ENCODE measurements at regions not wholly inside any gene's neighbourhood (a gene's known extent, or its start where the extent isn't known, plus 50 kb on each side); places are given as distances from the start of the nearest gene placed in this dataset.
"Not testable (repeated sequence)": the region's sequence is repeated elsewhere in the genome, so short reads cannot be mapped to it uniquely, and the experiment has no call there.

GRCh38 chr9:89949111-89949510 is 344.3 kb downstream of the GADD45G start:
- no peak for DNase-seq

- DNase-seq: no peak
Observed at GRCh38 chr9:89951675-89952074, 346.9 kb downstream of the GADD45G start.

- DNase-seq: no peak
Observed at GRCh38 chr9:89952401-89952800, 347.6 kb downstream of the GADD45G start.

GRCh38 chr9:89953263-89953662 is 348.5 kb downstream of the GADD45G start:
- not testable (repeated sequence) for DNase-seq

GRCh38 chr9:89953824-89954615 is 349.2 kb downstream of the GADD45G start:
- no peak for DNase-seq

- DNase-seq: no peak
Observed at GRCh38 chr9:89955144-89955543, 350.3 kb downstream of the GADD45G start.

GRCh38 chr9:89955626-89956025 is 350.8 kb downstream of the GADD45G start:
- no peak for DNase-seq

GRCh38 chr9:89956331-89956730 is 351.5 kb downstream of the GADD45G start:
- DNase-seq: no peak

GRCh38 chr9:89956907-89957306 is 352.1 kb downstream of the GADD45G start:
- DNase-seq: no peak

- no peak for DNase-seq
Observed at GRCh38 chr9:89958086-89958485, 353.3 kb downstream of the GADD45G start.

- no peak for DNase-seq
Observed at GRCh38 chr9:89961616-89962341, 357.0 kb downstream of the GADD45G start.

GRCh38 chr9:89963280-89963679 is 358.5 kb downstream of the GADD45G start:
- DNase-seq: no peak

- no peak for DNase-seq
Observed at GRCh38 chr9:89967527-89967926, 362.7 kb downstream of the GADD45G start.

GRCh38 chr9:89969156-89969675 is 364.4 kb downstream of the GADD45G start:
- DNase-seq: no peak

- DNase-seq: no peak
Observed at GRCh38 chr9:89969881-89970639, 365.2 kb downstream of the GADD45G start.

GRCh38 chr9:89970701-89971100 is 365.9 kb downstream of the GADD45G start:
- no peak for DNase-seq

GRCh38 chr9:89972535-89972934 is 367.7 kb downstream of the GADD45G start:
- no peak for DNase-seq

- DNase-seq: no peak
Observed at GRCh38 chr9:89974582-89974981, 369.8 kb downstream of the GADD45G start.

- DNase-seq: no peak
Observed at GRCh38 chr9:89975024-89975423, 370.2 kb downstream of the GADD45G start.

- no peak for DNase-seq
Observed at GRCh38 chr9:89975630-89976029, 370.8 kb downstream of the GADD45G start.

- DNase-seq: no peak
Observed at GRCh38 chr9:89978185-89978584, 373.4 kb downstream of the GADD45G start.

- DNase-seq: no peak
Observed at GRCh38 chr9:89980600-89980999, 375.8 kb downstream of the GADD45G start.

GRCh38 chr9:89982016-89982415 is 377.2 kb downstream of the GADD45G start:
- no peak for DNase-seq

All from CD4-positive, alpha-beta T cell treated with Interferon gamma for 1 hour (primary cell).